T-helper 2 cell treated with Interferon-gamma antibody and Interleukin-4, amounts not matched to agents 5 μg/mL and 100 μg/mL, for 36 hours (primary cell): ENCODE measurements at regions not wholly inside any gene's neighbourhood (a gene's known extent, or its start where the extent isn't known, plus 50 kb on each side); places are given as distances from the start of the nearest gene placed in this dataset.

Experiments used
- DNase-seq: peaks from one replicate; pipeline ENCODE4 v3.0.0; 2021; ENCODE audit warnings: low spot score
- H3K27ac Mint-ChIP-seq: one replicate; pipeline ENCODE4 v1.8.0; 2021; ENCODE audit warnings: mild to moderate bottlenecking, mixed read lengths
- H3K27me3 Mint-ChIP-seq: one replicate; pipeline ENCODE4 v1.8.0; 2021; ENCODE audit warnings: low read depth, mixed read lengths
- H3K36me3 Mint-ChIP-seq: one replicate; pipeline ENCODE4 v1.8.0; 2021; ENCODE audit warnings: low read depth, mixed read lengths
- H3K4me1 Mint-ChIP-seq: one replicate; pipeline ENCODE4 v1.8.0; 2021; ENCODE audit warnings: low read depth, mixed read lengths
- H3K4me3 Mint-ChIP-seq: one replicate; pipeline ENCODE4 v1.8.0; 2022; ENCODE audit warnings: mild to moderate bottlenecking, moderate library complexity, mixed read lengths
- H3K9me3 Mint-ChIP-seq: one replicate; pipeline ENCODE4 v1.8.0; 2021; ENCODE audit warnings: mixed read lengths

- no peak for DNase-seq
- Mint-ChIP-seq H3K4me1 (no peaks in the 10 kb centered on the region), H3K9me3 (peaks cover 14% of the 10 kb centered on the region), H3K36me3 (no peaks in the 10 kb centered on the region), H3K4me3 (no peak overlapping the region), H3K27ac (no peak overlapping the region), H3K27me3 (no peaks in the 10 kb centered on the region)
Measured at GRCh38 chr1:238138059-238138626, 247.4 kb upstream of the ZP4 start.

DNA sequence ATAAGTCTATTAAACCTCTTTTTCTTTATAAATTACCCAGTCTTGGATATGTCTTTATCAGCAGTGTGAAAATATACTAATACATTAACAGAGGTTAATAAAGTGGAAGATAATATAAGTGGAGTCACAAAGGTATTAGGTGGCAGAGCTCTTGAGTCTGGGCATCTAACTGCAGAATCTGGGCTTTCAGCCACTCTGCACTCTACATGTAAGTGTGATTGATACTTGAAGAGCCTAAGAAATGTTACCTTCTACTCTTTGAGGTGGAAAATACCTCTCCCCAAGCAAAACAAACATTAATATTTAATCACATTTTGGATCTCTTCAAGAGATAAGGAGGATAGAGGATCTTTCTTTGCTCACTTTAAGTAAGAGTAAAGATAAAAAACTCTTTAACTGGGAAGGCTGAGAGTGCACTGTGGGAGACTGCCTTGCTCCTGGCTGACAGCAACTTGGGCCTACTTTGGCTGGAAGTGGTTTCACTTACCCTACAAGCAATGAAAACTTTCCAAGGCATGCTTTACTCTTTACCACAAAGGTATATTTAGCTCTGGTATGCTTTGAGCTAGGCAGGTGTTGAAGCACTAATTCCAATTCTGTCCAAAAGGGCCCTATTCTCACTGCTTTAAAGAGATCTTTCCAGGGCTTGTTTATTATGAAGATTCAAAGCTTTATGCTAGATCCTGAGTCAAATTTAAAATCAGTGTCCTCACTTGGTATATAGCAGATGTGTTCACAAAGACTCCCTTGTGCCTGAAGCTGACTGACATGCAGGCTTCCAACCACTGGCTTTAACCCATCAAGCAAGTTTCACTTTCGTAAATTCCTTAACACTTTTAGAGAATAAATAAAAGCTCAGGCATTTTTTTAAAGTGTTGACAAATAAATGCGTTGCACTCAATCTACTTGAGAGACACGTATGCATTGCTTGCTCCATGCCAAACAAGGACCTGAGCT lies 245.3 kb upstream of the ZP4 start:
- no peak for DNase-seq
- Mint-ChIP-seq H3K27ac (no peak overlapping the region), H3K36me3 (no peaks in the 10 kb centered on the region), H3K27me3 (no peaks in the 10 kb centered on the region), H3K4me1 (no peaks in the 10 kb centered on the region), H3K9me3 (peaks cover 14% of the 10 kb centered on the region), H3K4me3 (no peak overlapping the region)

GRCh38 chr1:238129677-238130076 lies 239.0 kb upstream of the ZP4 start:
- Mint-ChIP-seq H3K36me3 (no peaks in the 10 kb centered on the region), H3K4me1 (no peaks in the 10 kb centered on the region), H3K27me3 (no peaks in the 10 kb centered on the region), H3K4me3 (no peak overlapping the region), H3K27ac (no peak overlapping the region), H3K9me3 (peaks cover 13% of the 10 kb centered on the region)
- no peak for DNase-seq

- DNase-seq = no peak
- Mint-ChIP-seq H3K27me3 (no peaks in the 10 kb centered on the region), H3K27ac (no peak overlapping the region), H3K4me3 (no peak overlapping the region), H3K36me3 (no peaks in the 10 kb centered on the region), H3K9me3 (no peaks in the 10 kb centered on the region), H3K4me1 (no peaks in the 10 kb centered on the region)
Measured at GRCh38 chr1:238123201-238123600, 232.5 kb upstream of the ZP4 start.

DNA sequence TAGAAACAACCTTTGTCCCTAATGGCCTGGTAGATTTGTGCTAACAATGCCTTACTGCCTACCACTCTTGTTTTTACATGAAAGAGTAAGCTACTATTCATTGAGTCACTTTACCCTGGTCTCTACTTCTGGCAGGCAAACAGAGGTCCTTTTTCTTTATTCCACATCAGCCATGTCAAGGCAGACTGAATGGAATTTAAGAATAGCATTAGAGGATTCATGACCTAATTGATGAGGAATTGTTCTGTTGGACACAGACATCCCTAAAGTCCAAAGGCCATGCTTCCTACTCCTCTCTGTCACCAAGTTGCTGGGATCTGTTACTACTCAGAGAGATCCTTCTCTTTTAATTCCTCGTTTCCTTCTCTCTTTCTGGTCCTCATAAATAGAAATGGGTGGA lies 229.1 kb upstream of the ZP4 start:
- H3K4me1 Mint-ChIP-seq = no peaks in the 10 kb centered on the region
- DNase-seq = no peak
- H3K27ac Mint-ChIP-seq = no peak overlapping the region
- H3K9me3 Mint-ChIP-seq = peaks cover 4% of the 10 kb centered on the region
- H3K27me3 Mint-ChIP-seq = no peaks in the 10 kb centered on the region
- H3K4me3 Mint-ChIP-seq = no peak overlapping the region
- no peaks in the 10 kb centered on the region for H3K36me3 Mint-ChIP-seq

DNA sequence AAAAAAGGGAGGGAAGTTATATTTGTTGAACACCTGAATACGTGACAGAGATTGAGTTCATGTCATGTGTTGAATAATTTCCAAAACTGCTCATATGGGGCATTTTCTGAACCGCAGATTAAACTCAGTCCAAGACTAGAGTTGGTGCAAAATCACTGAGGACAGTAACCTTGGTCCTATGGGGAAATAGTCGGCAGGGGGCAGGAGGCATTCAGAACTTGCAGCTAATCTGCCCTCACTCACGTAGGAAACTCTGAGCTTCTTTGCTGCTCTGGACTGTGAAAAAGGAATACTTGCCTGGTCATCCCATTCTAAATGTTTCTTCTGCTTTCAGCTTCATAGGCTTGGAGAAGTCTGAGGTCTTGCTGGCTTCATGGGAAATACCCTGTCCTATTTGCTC lies 228.3 kb upstream of the ZP4 start:
- no peak overlapping the region for H3K27ac Mint-ChIP-seq
- H3K9me3 Mint-ChIP-seq = peaks cover 4% of the 10 kb centered on the region
- DNase-seq = no peak
- no peaks in the 10 kb centered on the region for H3K4me1 Mint-ChIP-seq
- no peaks in the 10 kb centered on the region for H3K36me3 Mint-ChIP-seq
- H3K4me3 Mint-ChIP-seq = no peak overlapping the region
- no peaks in the 10 kb centered on the region for H3K27me3 Mint-ChIP-seq

DNA sequence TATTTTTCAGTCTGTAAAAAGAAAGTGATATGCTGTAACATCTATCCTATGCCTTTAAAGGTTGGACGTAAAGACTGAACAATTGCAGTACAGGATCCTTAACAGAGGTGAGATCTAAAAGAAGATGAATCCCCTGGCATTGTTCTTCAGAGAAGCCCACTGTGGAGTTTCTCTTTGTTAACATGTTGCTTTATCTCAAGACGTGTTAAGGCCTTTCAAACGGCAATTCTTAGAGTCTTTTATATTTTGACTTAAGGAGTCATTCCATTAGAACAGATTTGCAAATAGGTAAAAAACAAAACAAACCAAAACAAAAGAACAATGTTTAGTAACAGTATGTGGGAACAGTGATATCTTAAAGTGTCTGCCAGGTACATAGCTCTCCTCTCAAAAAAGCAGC lies 225.1 kb upstream of the ZP4 start:
- H3K9me3 Mint-ChIP-seq = peaks cover 4% of the 10 kb centered on the region
- H3K27me3 Mint-ChIP-seq = no peaks in the 10 kb centered on the region
- H3K4me3 Mint-ChIP-seq = no peak overlapping the region
- no peaks in the 10 kb centered on the region for H3K36me3 Mint-ChIP-seq
- H3K4me1 Mint-ChIP-seq = no peaks in the 10 kb centered on the region
- DNase-seq = no peak
- H3K27ac Mint-ChIP-seq = no peak overlapping the region

DNA sequence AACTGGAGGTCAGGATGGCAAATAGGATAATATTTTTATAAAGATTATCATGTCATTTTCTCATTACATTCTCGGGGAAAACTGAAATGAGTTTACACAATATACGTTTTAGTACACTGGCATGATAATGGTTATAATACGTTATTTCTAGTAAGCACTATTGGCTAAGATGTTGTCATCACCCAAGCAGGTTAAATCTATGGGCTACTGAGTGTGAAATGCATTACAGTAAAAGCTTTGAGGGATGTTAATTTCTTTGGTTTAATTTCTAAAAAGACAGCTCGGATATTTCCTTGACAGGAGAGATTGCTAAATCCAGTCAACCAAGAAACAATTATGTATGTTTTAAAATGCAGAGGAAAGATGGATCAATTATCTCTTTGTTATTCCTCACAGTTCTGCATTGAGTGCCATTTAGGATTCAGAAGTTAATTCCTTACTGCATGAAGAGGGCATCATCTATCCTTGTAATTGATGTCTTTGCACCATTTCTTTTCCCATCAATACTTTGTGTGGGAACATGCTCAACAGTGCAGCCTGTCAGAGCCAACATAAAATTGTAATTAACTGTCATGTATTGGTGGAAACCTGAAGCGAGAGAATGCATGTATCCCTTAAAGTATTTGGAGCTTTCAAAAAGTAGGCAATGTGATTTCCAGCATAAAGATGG lies 222.4 kb upstream of the ZP4 start:
- no peak overlapping the region for H3K4me3 Mint-ChIP-seq
- peaks cover 4% of the 10 kb centered on the region for H3K9me3 Mint-ChIP-seq
- H3K36me3 Mint-ChIP-seq = no peaks in the 10 kb centered on the region
- H3K4me1 Mint-ChIP-seq = no peaks in the 10 kb centered on the region
- no peak for DNase-seq
- no peak overlapping the region for H3K27ac Mint-ChIP-seq
- no peaks in the 10 kb centered on the region for H3K27me3 Mint-ChIP-seq

DNA sequence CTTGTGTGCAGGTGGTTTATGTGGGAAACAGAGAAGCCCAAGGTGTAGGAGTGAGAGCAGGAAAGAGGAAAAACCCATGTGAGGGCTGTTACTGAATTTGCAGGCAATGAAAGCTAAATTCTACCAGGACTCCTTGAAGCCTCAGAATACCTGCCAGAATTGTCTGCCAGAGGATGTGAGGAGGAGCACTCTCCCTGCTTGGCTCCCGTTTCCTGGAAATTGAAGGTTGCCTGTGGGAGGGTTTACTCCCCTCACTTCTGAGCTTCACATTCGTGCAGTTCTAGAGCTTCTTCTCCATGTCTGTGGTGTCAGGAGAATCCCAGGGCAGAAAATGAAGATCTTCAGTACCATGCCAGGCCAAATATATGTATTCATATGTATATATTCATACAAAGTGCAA lies 220.8 kb upstream of the ZP4 start:
- H3K27ac Mint-ChIP-seq = no peak overlapping the region
- DNase-seq = no peak
- no peaks in the 10 kb centered on the region for H3K4me1 Mint-ChIP-seq
- peaks cover 4% of the 10 kb centered on the region for H3K9me3 Mint-ChIP-seq
- H3K27me3 Mint-ChIP-seq = no peaks in the 10 kb centered on the region
- H3K36me3 Mint-ChIP-seq = no peaks in the 10 kb centered on the region
- H3K4me3 Mint-ChIP-seq = no peak overlapping the region

DNA sequence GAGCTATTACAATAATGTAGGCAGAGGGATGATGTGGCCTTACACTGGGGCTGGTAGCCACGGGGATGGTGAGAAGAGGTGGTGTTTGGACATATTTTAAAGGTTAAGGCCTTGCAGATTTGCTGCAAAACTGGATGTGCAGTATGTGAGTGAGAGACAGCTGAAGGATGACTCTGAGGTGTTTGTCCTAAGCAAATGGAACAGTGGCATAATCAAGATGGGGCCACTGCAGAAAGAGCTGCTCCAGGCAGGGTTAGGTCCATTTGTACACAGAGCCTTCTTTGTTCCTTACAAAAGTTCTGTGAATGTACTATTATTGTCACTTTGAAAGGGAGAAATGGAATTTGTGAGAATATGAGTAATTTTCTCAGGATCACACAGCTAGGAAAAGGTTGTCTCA lies 220.4 kb upstream of the ZP4 start:
- Mint-ChIP-seq H3K27me3 (no peaks in the 10 kb centered on the region), H3K27ac (no peak overlapping the region), H3K36me3 (no peaks in the 10 kb centered on the region), H3K4me1 (no peaks in the 10 kb centered on the region), H3K4me3 (no peak overlapping the region), H3K9me3 (peaks cover 4% of the 10 kb centered on the region)
- no peak for DNase-seq

DNA sequence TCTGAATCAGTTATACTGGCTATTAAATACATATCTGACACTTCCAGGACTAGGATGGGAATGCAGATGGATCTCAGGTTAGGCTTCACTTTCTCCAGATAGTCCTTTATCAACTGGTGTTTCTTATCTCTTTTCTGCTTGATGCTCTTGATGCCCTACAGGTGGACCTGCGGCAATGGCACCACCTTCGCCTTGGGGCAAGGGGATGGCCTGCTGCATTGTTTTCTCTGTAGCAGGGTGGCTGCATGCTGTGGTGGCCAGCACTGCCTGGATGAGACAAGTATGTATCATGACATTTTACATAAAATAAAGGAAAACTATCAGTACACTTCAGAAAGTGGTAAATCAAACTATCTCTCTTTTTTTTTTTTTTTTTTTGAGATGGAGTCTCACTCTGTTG lies 217.7 kb upstream of the ZP4 start:
- H3K9me3 Mint-ChIP-seq = peaks cover 11% of the 10 kb centered on the region
- no peak overlapping the region for H3K27ac Mint-ChIP-seq
- H3K4me3 Mint-ChIP-seq = no peak overlapping the region
- no peaks in the 10 kb centered on the region for H3K4me1 Mint-ChIP-seq
- no peaks in the 10 kb centered on the region for H3K36me3 Mint-ChIP-seq
- no peaks in the 10 kb centered on the region for H3K27me3 Mint-ChIP-seq
- DNase-seq = no peak

DNA sequence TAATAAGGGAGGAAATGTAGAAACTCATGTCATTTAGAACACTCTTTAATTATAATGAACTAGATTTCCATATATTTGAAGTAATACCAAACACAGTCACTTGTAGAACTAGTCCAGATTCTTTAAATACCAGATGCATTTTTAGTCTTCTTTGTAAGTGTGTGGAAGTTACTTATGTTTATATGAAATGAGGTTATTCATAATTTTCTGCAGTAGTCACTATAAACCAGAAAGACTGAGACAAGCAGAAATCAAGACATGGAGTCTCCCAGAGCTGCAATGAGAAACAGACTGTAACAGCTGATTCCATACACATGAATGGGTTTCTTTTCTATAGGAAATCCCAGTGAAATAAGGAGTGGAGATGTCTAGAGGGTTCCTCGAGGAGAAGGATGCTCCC lies 216.6 kb upstream of the ZP4 start:
- H3K27ac Mint-ChIP-seq = no peak overlapping the region
- H3K4me1 Mint-ChIP-seq = no peaks in the 10 kb centered on the region
- H3K4me3 Mint-ChIP-seq = no peak overlapping the region
- DNase-seq = no peak
- H3K27me3 Mint-ChIP-seq = no peaks in the 10 kb centered on the region
- peaks cover 11% of the 10 kb centered on the region for H3K9me3 Mint-ChIP-seq
- H3K36me3 Mint-ChIP-seq = no peaks in the 10 kb centered on the region

- DNase-seq = no peak
- Mint-ChIP-seq H3K36me3 (no peaks in the 10 kb centered on the region), H3K4me1 (no peaks in the 10 kb centered on the region), H3K27ac (no peak overlapping the region), H3K27me3 (no peaks in the 10 kb centered on the region), H3K4me3 (no peak overlapping the region), H3K9me3 (peaks cover 16% of the 10 kb centered on the region)
Measured at GRCh38 chr1:238104752-238105151, 214.0 kb upstream of the ZP4 start.

- Mint-ChIP-seq H3K4me3 (no peak overlapping the region), H3K27me3 (no peaks in the 10 kb centered on the region), H3K36me3 (no peaks in the 10 kb centered on the region), H3K27ac (no peak overlapping the region), H3K4me1 (no peaks in the 10 kb centered on the region), H3K9me3 (peaks cover 20% of the 10 kb centered on the region)
- no peak for DNase-seq
Measured at GRCh38 chr1:238101923-238102322, 211.2 kb upstream of the ZP4 start.
